Keratinocyte (primary cell): ENCODE measurements at regions not wholly inside any gene's neighbourhood (a gene's known extent, or its start where the extent isn't known, plus 50 kb on each side); places are given as distances from the start of the nearest gene placed in this dataset.

Source experiments
- CTCF ChIP-seq, 3 experiments: IDR thresholded peaks in 1 of 3; conservative IDR thresholded peaks in 1 of 3; optimal IDR thresholded peaks in 1 of 3; 2 replicates in 2 of 3; 3 replicates in 1 of 3; pipeline versions ENCODE3 to v1.5.1; 2011; ENCODE audit warnings: low read length in 3 of 3, mild to moderate bottlenecking in 3 of 3, moderate library complexity in 2 of 3, control low read depth in 1 of 3, inconsistent platforms in 1 of 3; ENCODE audit not compliant: insufficient read depth in 2 of 3; ENCODE audit errors: extremely low read depth in 1 of 3
- EZH2 ChIP-seq: IDR thresholded peaks from one replicate; pipeline ENCODE4 v1.6.1; 2012; ENCODE audit warnings: inconsistent platforms, mild to moderate bottlenecking, low read length, moderate library complexity

GRCh38 chr17:14818469-14818868, 446.7 kb downstream of the PMP22 start:
- TF ChIP-seq CTCF (optimal IDR thresholded peaks at IDR 0.05 in 1 of 3, IDR thresholded peaks at IDR 0.05 in 1 of 3, conservative IDR thresholded peaks at IDR 0.05 in 1 of 3; ENCODE audit: extremely low read depth in 1 of 3, insufficient read depth in 2 of 3, low read length in 3 of 3) (no peak), EZH2 (no peak)
